Trophoblast cell (in vitro differentiated cells and primary cell): ENCODE measurements at regions not wholly inside any gene's neighbourhood (a gene's known extent, or its start where the extent isn't known, plus 50 kb on each side); places are given as distances from the start of the nearest gene placed in this dataset.

ENCODE experiments used
- DNase-seq, 2 donors: peaks; one replicate each; pipeline ENCODE4 v3.0.0-alpha.2; 2016
- H2AFZ ChIP-seq: 2 replicates; pipeline ENCODE4 v1.6.1; 2013; ENCODE audit warnings: low read length, moderate library complexity, mild to moderate bottlenecking; ENCODE audit not compliant: insufficient read depth, poor library complexity
- H2AK5ac ChIP-seq: 2 replicates; pipeline ENCODE4 v1.6.1; 2013; ENCODE audit warnings: mild to moderate bottlenecking, low read length
- H2BK120ac ChIP-seq: 2 replicates; pipeline ENCODE4 v1.6.1; 2013; ENCODE audit warnings: low read length, mild to moderate bottlenecking, moderate library complexity; ENCODE audit not compliant: insufficient read depth, poor library complexity
- H2BK12ac ChIP-seq: 2 replicates; pipeline ENCODE4 v1.6.1; 2013; ENCODE audit warnings: mild to moderate bottlenecking, low read length, moderate library complexity
- H2BK5ac ChIP-seq: 2 replicates; pipeline ENCODE4 v1.6.1; 2013; ENCODE audit warnings: low read length, low read depth, moderate library complexity, mild to moderate bottlenecking; ENCODE audit not compliant: poor library complexity
- H3K14ac ChIP-seq: 2 replicates; pipeline ENCODE4 v1.6.1; 2013; ENCODE audit warnings: mild to moderate bottlenecking, low read length
- H3K18ac ChIP-seq: 2 replicates; pipeline ENCODE4 v1.6.1; 2013; ENCODE audit warnings: mild to moderate bottlenecking, low read length
- H3K23ac ChIP-seq: 2 replicates; pipeline ENCODE4 v1.6.1; 2013; ENCODE audit warnings: low read length
- H3K27ac ChIP-seq: 2 replicates; pipeline ENCODE4 v1.5.1; 2013; ENCODE audit warnings: low read depth, mild to moderate bottlenecking, inconsistent platforms, low read length, moderate library complexity
- H3K27me3 ChIP-seq: 2 replicates; pipeline ENCODE4 v1.6.1; 2013; ENCODE audit warnings: inconsistent platforms, mild to moderate bottlenecking, low read length, moderate library complexity; ENCODE audit not compliant: insufficient read depth
- H3K36me3 ChIP-seq, 2 experiments: 1 replicate in 1 of 2; 2 replicates in 1 of 2; pipeline ENCODE4 v1.6.1; 2013; ENCODE audit warnings: low read length in 2 of 2, mild to moderate bottlenecking in 2 of 2, moderate library complexity in 1 of 2; ENCODE audit not compliant: insufficient read depth in 2 of 2, control insufficient read depth in 1 of 2
- H3K4ac ChIP-seq: 2 replicates; pipeline ENCODE4 v1.6.1; 2013; ENCODE audit warnings: low read depth, mild to moderate bottlenecking, low read length, moderate library complexity
- H3K4me1 ChIP-seq, 2 experiments: 1 replicate in 1 of 2; 2 replicates in 1 of 2; pipeline ENCODE4 v1.6.1; 2013; ENCODE audit warnings: low read length in 2 of 2, mild to moderate bottlenecking in 2 of 2, moderate library complexity in 1 of 2; ENCODE audit not compliant: insufficient read depth in 2 of 2, control insufficient read depth in 1 of 2
- H3K4me2 ChIP-seq: 2 replicates; pipeline ENCODE4 v1.6.1; 2013; ENCODE audit warnings: inconsistent platforms, mild to moderate bottlenecking, low read length, moderate library complexity
- H3K4me3 ChIP-seq: 2 replicates; pipeline ENCODE4 v1.5.1; 2013; ENCODE audit warnings: mild to moderate bottlenecking, low read depth, low read length, inconsistent platforms
- H3K79me1 ChIP-seq: one replicate; pipeline ENCODE4 v1.6.1; 2013; ENCODE audit warnings: low read length
- H3K79me2 ChIP-seq: 2 replicates; pipeline ENCODE4 v1.6.1; 2013; ENCODE audit warnings: low read length, mild to moderate bottlenecking; ENCODE audit not compliant: control insufficient read depth, insufficient read depth, poor library complexity
- H3K9ac ChIP-seq: 2 replicates; pipeline ENCODE4 v1.6.1; 2013; ENCODE audit warnings: mild to moderate bottlenecking, low read length
- H3K9me3 ChIP-seq: 2 replicates; pipeline ENCODE4 v1.6.1; 2013; ENCODE audit warnings: low read depth, mild to moderate bottlenecking, control low read depth, inconsistent platforms, low read length; ENCODE audit not compliant: insufficient read depth
- H4K12ac ChIP-seq: 2 replicates; pipeline ENCODE4 v1.6.1; 2013; ENCODE audit warnings: low read depth, mild to moderate bottlenecking, low read length, moderate library complexity
- H4K8ac ChIP-seq: 2 replicates; pipeline ENCODE4 v1.6.1; 2013; ENCODE audit warnings: low read depth, mild to moderate bottlenecking, low read length, moderate library complexity
- H4K91ac ChIP-seq: one replicate; pipeline ENCODE4 v1.6.1; 2013; ENCODE audit warnings: low read depth, mild to moderate bottlenecking, low read length, moderate library complexity
- WGBS: extraction: QIAGEN DNeasy Blood & Tissue Kit; methylation state at CpG from one replicate; pipeline ENCODE4 v1.1.7; 2013; ENCODE audit warnings: missing lambda C conversion rate; ENCODE audit not compliant: insufficient read length, insufficient coverage; ENCODE audit errors: extremely low coverage; 5-methylcytosine and 5-hydroxymethylcytosine counted together

- Histone ChIP-seq H3K79me2 (no peaks in the 10 kb centered on the region), H3K27ac (no peak overlapping the region), H4K91ac (no peak overlapping the region), H3K27me3 (no peaks in the 10 kb centered on the region), H3K4me1 (peaks cover 3 to 4% of the 10 kb centered on the region in 2 experiments), H2AK5ac (no peak overlapping the region), H3K9ac (no peak overlapping the region), H2BK12ac (no peak overlapping the region), H2BK5ac (no peak overlapping the region), H3K79me1 (peaks cover 7% of the 10 kb centered on the region), H3K18ac (no peak overlapping the region), H2BK120ac (no peak overlapping the region), H3K36me3 (no peaks in the 10 kb centered on the region), H4K8ac (no peak overlapping the region), H3K9me3 (no peaks in the 10 kb centered on the region), H3K23ac (no peak overlapping the region), H3K4me2 (no peak overlapping the region), H3K4ac (no peak overlapping the region), H2AFZ (no peak overlapping the region), H4K12ac (no peak overlapping the region), H3K14ac (no peak overlapping the region), H3K4me3 (no peak overlapping the region)
- no peak for DNase-seq
Measured at GRCh38 chr9:115590011-115590410, 472.1 kb upstream of the TNC start.

GRCh38 chr9:115591584-115591984 is 473.6 kb upstream of the TNC start:
- Histone ChIP-seq H2BK12ac (peak overlapping the region; percentile 93), H3K23ac (no peak overlapping the region), H3K4me3 (no peak overlapping the region), H4K12ac (peak overlapping the region; percentile 26), H3K9ac (no peak overlapping the region), H2BK120ac (peak overlapping the region; percentile 79), H3K27me3 (no peaks in the 10 kb centered on the region), H3K9me3 (no peaks in the 10 kb centered on the region), H3K79me1 (peaks cover 7% of the 10 kb centered on the region), H3K79me2 (no peaks in the 10 kb centered on the region), H3K18ac (peak overlapping the region; percentile 77), H3K4ac (peak overlapping the region; percentile 47), H4K8ac (peak overlapping the region; percentile 74), H2BK5ac (peak overlapping the region; percentile 57), H3K4me2 (peak overlapping the region; percentile 13), H2AK5ac (no peak overlapping the region), H3K4me1 (peaks cover 5 to 7% of the 10 kb centered on the region in 2 experiments), H3K36me3 (no peaks in the 10 kb centered on the region), H3K14ac (peak overlapping the region; percentile 67), H3K27ac (peak overlapping the region; percentile 64), H4K91ac (peak overlapping the region; percentile 43), H2AFZ (peak overlapping the region; percentile 5)
- peak; percentile 82 to 93 for DNase-seq
- WGBS = no CpG with 5 or more reads among the region's 4 CpGs

- Histone ChIP-seq H2AK5ac (no peak overlapping the region), H3K23ac (no peak overlapping the region), H3K27me3 (no peaks in the 10 kb centered on the region), H3K27ac (no peak overlapping the region), H3K9me3 (no peaks in the 10 kb centered on the region), H3K4me1 (peaks cover 5 to 7% of the 10 kb centered on the region in 2 experiments), H3K14ac (no peak overlapping the region), H3K79me2 (no peaks in the 10 kb centered on the region), H3K36me3 (no peaks in the 10 kb centered on the region), H4K91ac (peak overlapping the region; percentile 61), H3K4me3 (no peak overlapping the region), H3K4me2 (no peak overlapping the region), H2BK120ac (peak overlapping the region; percentile 57), H3K79me1 (peaks cover 10% of the 10 kb centered on the region), H2AFZ (no peak overlapping the region), H4K8ac (peak overlapping the region; percentile 48), H2BK5ac (peak overlapping the region; percentile 66), H3K4ac (no peak overlapping the region), H2BK12ac (peak overlapping the region; percentile 73), H3K18ac (no peak overlapping the region), H4K12ac (no peak overlapping the region), H3K9ac (peak overlapping the region; percentile 75)
- DNase-seq = peak; percentile 2 to 65
- no CpG with 5 or more reads among the region's 4 CpGs for WGBS
Measured at GRCh38 chr9:115593587-115594091, 475.7 kb upstream of the TNC start.

- no peak overlapping the region for H2BK5ac ChIP-seq
- no peak overlapping the region for H3K4ac ChIP-seq
- no peak overlapping the region for H4K12ac ChIP-seq
- peak overlapping the region; percentile 40 for H3K14ac ChIP-seq
- no peak overlapping the region for H2AFZ ChIP-seq
- no peak for DNase-seq
- no peaks in the 10 kb centered on the region for H3K79me2 ChIP-seq
- H3K27me3 ChIP-seq = no peaks in the 10 kb centered on the region
- no peak overlapping the region for H3K4me3 ChIP-seq
- H3K23ac ChIP-seq = no peak overlapping the region
- H4K8ac ChIP-seq = no peak overlapping the region
- no CpG with 5 or more reads among the region's 1 CpG for WGBS
- no peaks in the 10 kb centered on the region for H3K36me3 ChIP-seq
- H3K79me1 ChIP-seq = peaks cover 10% of the 10 kb centered on the region
- no peak overlapping the region for H3K4me2 ChIP-seq
- peak overlapping the region; percentile 54 for H2BK12ac ChIP-seq
- no peak overlapping the region for H3K18ac ChIP-seq
- no peak overlapping the region for H2AK5ac ChIP-seq
- peak overlapping the region; percentile 75 for H2BK120ac ChIP-seq
- H3K27ac ChIP-seq = no peak overlapping the region
- no peak overlapping the region for H4K91ac ChIP-seq
- H3K9me3 ChIP-seq = no peaks in the 10 kb centered on the region
- peaks cover 5 to 7% of the 10 kb centered on the region in 2 experiments for H3K4me1 ChIP-seq
- no peak overlapping the region for H3K9ac ChIP-seq
Measured at GRCh38 chr9:115594557-115594956, 476.6 kb upstream of the TNC start.
